Right atrium auricular region (tissue), 2 donors: ENCODE measurements at regions not wholly inside any gene's neighbourhood (a gene's known extent, or its start where the extent isn't known, plus 50 kb on each side); places are given as distances from the start of the nearest gene placed in this dataset.

Source experiments
- DNase-seq: peaks from one replicate; pipeline ENCODE4 v3.0.0-alpha.2; 2019; ENCODE audit warnings: low spot score
- H3K27ac ChIP-seq, 2 donors: fragments of 200-600 bp; sonication (generic); 1 replicate in 1 of 2; 2 replicates in 1 of 2; pipeline ENCODE4 v1.5.1; 2016 to 2019
- H3K27me3 ChIP-seq, 2 donors: fragments of 200-600 bp; sonication (generic); one replicate each; pipeline versions ENCODE4 v1.5.1 to v1.6.0; 2017 to 2019
- H3K36me3 ChIP-seq: fragments of 200-600 bp; sonication (generic); one replicate; pipeline ENCODE4 v1.5.1; 2016
- H3K4me1 ChIP-seq, 2 donors: fragments of 200-600 bp; sonication (generic); one replicate each; pipeline versions ENCODE4 v1.5.1 to v1.6.0; 2017 to 2019
- H3K4me3 ChIP-seq, 2 donors: fragments of 200-600 bp; sonication (generic); 1 replicate in 1 of 2; 2 replicates in 1 of 2; pipeline ENCODE4 v1.5.1; 2017 to 2019; ENCODE audit warnings: mild to moderate bottlenecking in 1 of 2, moderate library complexity in 1 of 2
- H3K9me3 ChIP-seq, 2 donors: fragments of 200-600 bp; sonication (generic); one replicate each; pipeline ENCODE4 v1.5.1; 2019
- TF ChIP-seq, protein P1 (sequence below), 2 donors: fragments of 200-600 bp; sonication (generic); IDR thresholded peaks; one replicate each; pipeline ENCODE4 v1.5.1; 2019; ENCODE audit warnings: antibody characterized with exemption in 2 of 2

GRCh38 chr1:88070956-88071355, 613.1 kb upstream of the PKN2 start:
- TF ChIP-seq, protein P1, sequence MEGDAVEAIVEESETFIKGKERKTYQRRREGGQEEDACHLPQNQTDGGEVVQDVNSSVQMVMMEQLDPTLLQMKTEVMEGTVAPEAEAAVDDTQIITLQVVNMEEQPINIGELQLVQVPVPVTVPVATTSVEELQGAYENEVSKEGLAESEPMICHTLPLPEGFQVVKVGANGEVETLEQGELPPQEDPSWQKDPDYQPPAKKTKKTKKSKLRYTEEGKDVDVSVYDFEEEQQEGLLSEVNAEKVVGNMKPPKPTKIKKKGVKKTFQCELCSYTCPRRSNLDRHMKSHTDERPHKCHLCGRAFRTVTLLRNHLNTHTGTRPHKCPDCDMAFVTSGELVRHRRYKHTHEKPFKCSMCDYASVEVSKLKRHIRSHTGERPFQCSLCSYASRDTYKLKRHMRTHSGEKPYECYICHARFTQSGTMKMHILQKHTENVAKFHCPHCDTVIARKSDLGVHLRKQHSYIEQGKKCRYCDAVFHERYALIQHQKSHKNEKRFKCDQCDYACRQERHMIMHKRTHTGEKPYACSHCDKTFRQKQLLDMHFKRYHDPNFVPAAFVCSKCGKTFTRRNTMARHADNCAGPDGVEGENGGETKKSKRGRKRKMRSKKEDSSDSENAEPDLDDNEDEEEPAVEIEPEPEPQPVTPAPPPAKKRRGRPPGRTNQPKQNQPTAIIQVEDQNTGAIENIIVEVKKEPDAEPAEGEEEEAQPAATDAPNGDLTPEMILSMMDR (IDR thresholded peaks at IDR 0.05), result no peak
- DNase-seq, result no peak
- no peaks in the 10 kb centered on the region for H3K36me3 ChIP-seq

GRCh38 chr1:88074661-88075060, 609.4 kb upstream of the PKN2 start:
- TF ChIP-seq, protein P1 (IDR thresholded peaks at IDR 0.05), result no peak

More at GRCh38 chr1:88070956-88071355, 613.1 kb upstream of the PKN2 start:
- no peak overlapping the region for H3K27ac ChIP-seq
- H3K4me3 ChIP-seq, result no peak overlapping the region
- H3K9me3 ChIP-seq, result no peaks in the 10 kb centered on the region
- no peaks in the 10 kb centered on the region for H3K4me1 ChIP-seq
- no peaks in the 10 kb centered on the region for H3K27me3 ChIP-seq

GRCh38 chr1:88075813-88076212, 608.3 kb upstream of the PKN2 start:
- no peaks in the 10 kb centered on the region for H3K36me3 ChIP-seq
- no peaks in the 10 kb centered on the region for H3K27me3 ChIP-seq
- no peak overlapping the region for H3K4me3 ChIP-seq
- no peak overlapping the region for H3K27ac ChIP-seq
- no peaks in the 10 kb centered on the region for H3K4me1 ChIP-seq
- no peak for DNase-seq
- H3K9me3 ChIP-seq, result no peaks in the 10 kb centered on the region
- TF ChIP-seq, protein P1 (IDR thresholded peaks at IDR 0.05), result no peak

More at GRCh38 chr1:88074661-88075060, 609.4 kb upstream of the PKN2 start:
- H3K27ac ChIP-seq, result no peak overlapping the region
- H3K36me3 ChIP-seq, result no peaks in the 10 kb centered on the region
- H3K9me3 ChIP-seq, result no peaks in the 10 kb centered on the region
- no peak for DNase-seq
- H3K27me3 ChIP-seq, result no peaks in the 10 kb centered on the region
- no peaks in the 10 kb centered on the region for H3K4me1 ChIP-seq
- H3K4me3 ChIP-seq, result no peak overlapping the region

DNA sequence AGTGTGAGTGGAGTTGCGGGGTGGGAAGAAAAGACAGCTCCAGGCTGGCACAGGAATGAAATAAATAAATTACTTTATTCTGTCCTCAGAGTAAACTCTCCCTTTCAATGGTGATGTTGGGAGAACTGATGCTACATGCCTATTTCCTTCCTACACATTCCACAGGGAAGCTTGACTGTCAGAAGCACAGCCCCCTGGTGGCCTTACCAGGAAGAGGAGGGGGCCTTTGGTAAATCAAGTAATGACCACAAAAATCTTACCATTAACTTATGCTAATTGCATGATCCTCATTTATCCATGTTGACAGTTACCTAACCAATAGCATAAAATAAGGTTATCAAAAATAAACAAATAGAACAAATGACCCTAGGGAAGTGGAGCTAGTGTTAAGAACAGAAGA, 605.0 kb upstream of the PKN2 start:
- Histone ChIP-seq H3K4me1 (no peaks in the 10 kb centered on the region), H3K27ac (no peak overlapping the region), H3K4me3 (no peak overlapping the region), H3K9me3 (no peaks in the 10 kb centered on the region), H3K36me3 (no peaks in the 10 kb centered on the region), H3K27me3 (no peaks in the 10 kb centered on the region)
- DNase-seq, result no peak
- TF ChIP-seq, protein P1 (IDR thresholded peaks at IDR 0.05), result peak in 1 of 2 donors; percentile 41

DNA sequence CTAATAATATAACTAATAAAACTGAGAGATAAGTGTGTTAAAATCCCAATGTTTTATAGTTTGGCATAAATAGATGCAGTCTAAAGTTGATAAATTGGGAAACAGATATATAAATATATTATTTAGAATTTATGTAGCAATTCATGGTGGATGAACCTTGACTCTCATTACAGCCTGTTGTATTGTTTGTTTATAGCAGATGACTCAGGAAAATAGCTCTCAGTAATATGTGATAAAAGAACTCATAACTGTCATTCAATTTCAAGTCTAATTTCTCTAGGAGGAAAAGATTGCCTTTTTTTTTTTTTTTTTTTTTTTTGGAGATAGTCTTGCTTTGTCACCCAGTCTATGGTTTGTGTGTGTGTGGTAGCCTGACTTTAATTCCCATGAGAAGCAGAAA, 603.2 kb upstream of the PKN2 start:
- H3K9me3 ChIP-seq, result peaks cover 0 to 6% of the 10 kb centered on the region in 2 donors
- H3K27ac ChIP-seq, result no peak overlapping the region
- no peak overlapping the region for H3K4me3 ChIP-seq
- no peaks in the 10 kb centered on the region for H3K36me3 ChIP-seq
- DNase-seq, result no peak
- TF ChIP-seq, protein P1 (IDR thresholded peaks at IDR 0.05), result no peak
- no peaks in the 10 kb centered on the region for H3K4me1 ChIP-seq
- H3K27me3 ChIP-seq, result no peaks in the 10 kb centered on the region

GRCh38 chr1:88088481-88088880, 595.6 kb upstream of the PKN2 start:
- TF ChIP-seq, protein P1 (IDR thresholded peaks at IDR 0.05), result no peak

More at GRCh38 chr1:88088481-88088880, 595.6 kb upstream of the PKN2 start:
- Histone ChIP-seq H3K9me3 (peaks cover 0 to 6% of the 10 kb centered on the region in 2 donors), H3K27ac (no peak overlapping the region), H3K27me3 (no peaks in the 10 kb centered on the region), H3K36me3 (no peaks in the 10 kb centered on the region), H3K4me1 (no peaks in the 10 kb centered on the region), H3K4me3 (no peak overlapping the region)
- no peak for DNase-seq
